ENCODE measurements at regions not wholly inside any gene's neighbourhood (a gene's known extent, or its start where the extent isn't known, plus 50 kb on each side); places are given as distances from the start of the nearest gene placed in this dataset.

- Mint-ChIP-seq H3K4me1 (ENCODE audit: unreplicated experiment) (no peaks in the 10 kb centered on the region), H3K36me3 (ENCODE audit: unreplicated experiment) (no peaks in the 10 kb centered on the region), H3K27me3 (ENCODE audit: unreplicated experiment) (peaks cover 3% of the 10 kb centered on the region), H3K27ac (ENCODE audit: unreplicated experiment) (no peak overlapping the region), H3K9me3 (ENCODE audit: unreplicated experiment) (peaks cover 5% of the 10 kb centered on the region), H3K4me3 (ENCODE audit: unreplicated experiment) (no peak overlapping the region)
- no peak for DNase-seq (ENCODE audit: extremely low spot score, unreplicated experiment)
- no peak for TF ChIP-seq CTCF (IDR thresholded peaks at IDR 0.05)
Observed at GRCh38 chr15:25529774-25530173, 91.0 kb upstream of the UBE3A start.

DNA sequence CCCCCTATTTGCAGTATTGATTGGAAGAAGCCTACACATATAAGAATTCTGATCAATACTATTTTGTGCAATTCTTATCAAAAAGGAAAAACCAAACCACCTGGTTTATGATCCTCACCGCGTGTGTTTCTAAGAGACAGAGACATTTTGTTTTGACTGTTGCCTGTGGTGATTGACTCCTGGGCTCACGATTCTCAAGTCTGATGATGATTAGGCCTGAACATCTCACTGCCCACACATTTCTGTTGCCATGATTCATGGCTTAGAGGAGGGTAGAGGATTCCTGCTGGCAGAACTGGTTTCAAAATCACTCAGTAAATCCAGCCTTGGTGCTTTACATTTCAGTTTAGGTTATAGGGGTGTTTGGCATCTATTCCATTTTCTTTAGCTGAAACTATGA is 88.3 kb upstream of the UBE3A start:
- TF ChIP-seq CTCF (IDR thresholded peaks at IDR 0.05), result no peak
- Mint-ChIP-seq H3K27ac (ENCODE audit: unreplicated experiment) (no peak overlapping the region), H3K4me3 (ENCODE audit: unreplicated experiment) (no peak overlapping the region), H3K4me1 (ENCODE audit: unreplicated experiment) (no peaks in the 10 kb centered on the region), H3K9me3 (ENCODE audit: unreplicated experiment) (peaks cover 5% of the 10 kb centered on the region), H3K27me3 (ENCODE audit: unreplicated experiment) (peaks cover 3% of the 10 kb centered on the region), H3K36me3 (ENCODE audit: unreplicated experiment) (no peaks in the 10 kb centered on the region)
- no peak for DNase-seq (ENCODE audit: extremely low spot score, unreplicated experiment)

DNA sequence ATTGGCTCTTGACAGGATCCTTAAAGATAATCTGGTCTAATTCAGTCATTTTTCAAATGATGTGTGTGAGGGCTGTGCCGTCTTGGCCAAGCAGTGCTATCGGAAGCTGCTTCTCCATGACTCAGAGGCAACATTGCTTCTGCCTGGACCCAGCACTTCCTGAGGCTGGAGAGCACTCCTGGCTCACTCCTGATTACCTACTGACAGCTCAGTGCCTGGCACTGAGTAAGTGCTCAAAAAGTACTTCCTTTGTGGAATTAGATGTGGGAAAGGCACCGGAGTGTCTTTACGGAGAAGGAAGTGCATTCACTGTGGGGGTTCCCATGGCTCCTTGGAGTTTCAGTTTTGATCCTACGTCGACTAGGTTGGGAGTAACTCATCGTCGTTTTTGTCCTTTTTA is 86.9 kb upstream of the UBE3A start:
- Mint-ChIP-seq H3K36me3 (ENCODE audit: unreplicated experiment) (no peaks in the 10 kb centered on the region), H3K27ac (ENCODE audit: unreplicated experiment) (no peak overlapping the region), H3K4me1 (ENCODE audit: unreplicated experiment) (no peaks in the 10 kb centered on the region), H3K27me3 (ENCODE audit: unreplicated experiment) (peaks cover 10% of the 10 kb centered on the region), H3K4me3 (ENCODE audit: unreplicated experiment) (no peak overlapping the region), H3K9me3 (ENCODE audit: unreplicated experiment) (peaks cover 5% of the 10 kb centered on the region)
- no peak for DNase-seq (ENCODE audit: extremely low spot score, unreplicated experiment)
- TF ChIP-seq CTCF (IDR thresholded peaks at IDR 0.05), result no peak

- TF ChIP-seq CTCF (IDR thresholded peaks at IDR 0.05), result no peak
- Mint-ChIP-seq H3K9me3 (ENCODE audit: unreplicated experiment) (no peaks in the 10 kb centered on the region), H3K27ac (ENCODE audit: unreplicated experiment) (no peak overlapping the region), H3K4me3 (ENCODE audit: unreplicated experiment) (no peak overlapping the region), H3K36me3 (ENCODE audit: unreplicated experiment) (no peaks in the 10 kb centered on the region), H3K27me3 (ENCODE audit: unreplicated experiment) (peaks cover 1% of the 10 kb centered on the region), H3K4me1 (ENCODE audit: unreplicated experiment) (no peaks in the 10 kb centered on the region)
- DNase-seq (ENCODE audit: extremely low spot score, unreplicated experiment), result no peak
Observed at GRCh38 chr15:25515633-25516032, 76.8 kb upstream of the UBE3A start.

DNA sequence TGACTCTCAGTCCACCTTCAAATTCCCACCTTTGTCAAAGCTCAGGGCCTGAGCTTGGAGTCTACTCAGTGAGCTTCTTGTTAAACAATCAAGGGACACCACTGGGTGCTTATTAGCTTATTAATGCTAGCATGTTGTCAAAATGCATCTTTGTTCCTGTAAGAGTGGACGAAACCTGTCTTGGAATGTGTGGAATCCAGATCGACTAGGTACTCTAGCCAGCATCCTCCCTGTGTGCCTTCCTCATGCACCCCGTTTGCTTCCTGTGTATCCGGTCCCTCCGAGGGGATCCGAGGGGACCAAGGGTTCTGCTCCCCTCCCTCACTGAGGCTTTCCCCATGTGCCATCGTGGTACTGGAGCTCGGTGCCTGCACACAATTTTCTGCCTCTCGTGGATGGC is 75.7 kb upstream of the UBE3A start:
- H3K27me3 Mint-ChIP-seq (ENCODE audit: unreplicated experiment), result no peaks in the 10 kb centered on the region

More for the DNA sequence above, 75.7 kb upstream of the UBE3A start:
- Mint-ChIP-seq H3K4me3 (ENCODE audit: unreplicated experiment) (no peak overlapping the region), H3K36me3 (ENCODE audit: unreplicated experiment) (no peaks in the 10 kb centered on the region), H3K9me3 (ENCODE audit: unreplicated experiment) (no peaks in the 10 kb centered on the region), H3K4me1 (ENCODE audit: unreplicated experiment) (no peaks in the 10 kb centered on the region), H3K27ac (ENCODE audit: unreplicated experiment) (no peak overlapping the region)
- TF ChIP-seq CTCF (IDR thresholded peaks at IDR 0.05), result no peak
- DNase-seq (ENCODE audit: extremely low spot score, unreplicated experiment), result no peak

Measured in osteocyte (in vitro differentiated cells).